Dedifferentiated amniotic fluid mesenchymal stem cell (primary cell): ENCODE measurements at regions not wholly inside any gene's neighbourhood (a gene's known extent, or its start where the extent isn't known, plus 50 kb on each side); places are given as distances from the start of the nearest gene placed in this dataset.
A peak's percentile ranks its signal among the peaks of the same experiment; 100 is the strongest.
"Not testable (repeated sequence)": the region's sequence is repeated elsewhere in the genome, so short reads cannot be mapped to it uniquely, and the experiment has no call there.

Experiments used
- DNase-seq: peaks from one replicate; pipeline ENCODE4 v3.0.0-alpha.2; 2016; ENCODE audit errors: extremely low spot score

DNA sequence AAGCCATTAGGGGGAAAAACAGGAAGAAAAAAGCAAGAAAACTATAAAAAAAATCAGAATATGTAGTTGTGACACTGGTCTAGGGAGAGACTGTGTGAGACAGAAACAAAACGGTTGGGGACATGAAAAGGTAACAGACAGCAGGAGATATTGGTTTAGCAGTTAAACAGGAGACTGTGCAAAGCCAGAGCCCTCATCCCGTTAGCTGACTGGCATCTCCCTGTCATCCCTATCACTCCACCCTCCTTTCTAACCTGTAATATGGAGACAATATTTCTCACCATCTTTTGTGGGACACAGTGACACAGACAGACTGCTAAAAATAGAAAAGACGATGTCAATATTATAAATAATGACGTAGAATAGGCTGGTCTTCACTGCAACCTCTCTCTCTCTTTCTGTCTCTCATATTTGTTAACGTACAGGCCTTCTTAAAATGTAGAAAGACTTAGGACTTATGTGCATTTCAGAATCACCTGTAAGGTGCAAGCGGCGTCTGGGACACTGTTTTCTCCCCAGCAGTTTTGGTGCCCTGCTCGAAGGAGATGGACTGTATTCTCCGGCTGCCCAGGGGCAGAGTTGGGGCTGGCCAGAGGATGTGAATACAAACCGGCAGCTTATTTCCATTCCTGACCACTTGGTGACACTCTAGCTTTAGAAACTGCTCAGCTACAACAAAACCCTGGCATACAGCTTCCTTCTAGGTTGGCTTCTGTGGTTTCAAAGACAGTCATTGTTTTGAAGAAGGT, 190.6 kb downstream of the MAT2B start:
- peak; percentile 74 for DNase-seq

DNA sequence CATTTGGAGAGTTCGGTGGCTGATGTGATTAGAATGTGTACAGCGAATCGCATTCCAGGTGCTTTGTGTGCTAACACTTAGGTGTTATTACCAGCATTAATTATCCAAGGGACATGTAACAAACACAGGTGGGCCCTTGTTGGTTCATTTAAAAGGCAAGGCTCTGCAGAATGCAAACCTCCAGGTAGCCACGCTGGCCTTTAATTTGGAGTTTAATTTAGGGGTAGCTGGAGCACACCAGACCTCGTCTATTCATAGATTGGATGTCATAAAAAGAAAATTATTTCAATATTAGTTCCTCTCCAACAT, 191.1 kb downstream of the MAT2B start:
- no peak for DNase-seq

DNA sequence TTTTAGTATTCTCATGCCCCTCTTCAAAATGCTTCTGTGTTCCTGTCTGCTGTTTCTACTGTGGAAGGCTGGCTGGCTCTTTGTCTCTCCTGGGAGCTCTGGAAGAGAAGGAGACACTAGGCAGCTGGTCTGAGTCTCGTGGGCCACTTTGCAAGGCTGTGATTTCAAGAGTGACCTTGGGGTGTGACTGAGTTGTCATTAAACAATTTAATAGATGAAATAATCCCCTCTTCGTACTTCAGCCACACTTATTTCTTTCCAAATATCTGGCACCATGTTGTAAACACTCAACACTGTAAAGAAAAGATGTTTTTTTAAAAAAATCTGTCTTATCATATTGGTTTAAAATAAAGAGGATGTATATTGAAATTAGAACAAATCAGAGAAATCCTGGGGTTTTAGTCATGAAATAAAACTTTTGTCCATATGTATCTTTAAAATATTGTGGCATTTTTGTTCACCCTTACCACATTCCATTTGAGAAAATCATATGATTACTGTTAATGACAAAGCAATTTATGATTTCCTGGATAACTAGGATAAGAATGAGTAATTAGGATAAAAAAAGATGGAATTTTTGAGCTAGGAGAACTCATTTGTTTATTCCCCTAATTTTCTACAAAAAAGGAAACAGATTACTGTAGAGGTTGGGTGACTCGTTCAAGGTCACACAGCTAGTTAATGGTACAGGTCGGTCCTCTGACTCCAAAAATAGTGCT, 200.8 kb downstream of the MAT2B start:
- DNase-seq: no peak

DNA sequence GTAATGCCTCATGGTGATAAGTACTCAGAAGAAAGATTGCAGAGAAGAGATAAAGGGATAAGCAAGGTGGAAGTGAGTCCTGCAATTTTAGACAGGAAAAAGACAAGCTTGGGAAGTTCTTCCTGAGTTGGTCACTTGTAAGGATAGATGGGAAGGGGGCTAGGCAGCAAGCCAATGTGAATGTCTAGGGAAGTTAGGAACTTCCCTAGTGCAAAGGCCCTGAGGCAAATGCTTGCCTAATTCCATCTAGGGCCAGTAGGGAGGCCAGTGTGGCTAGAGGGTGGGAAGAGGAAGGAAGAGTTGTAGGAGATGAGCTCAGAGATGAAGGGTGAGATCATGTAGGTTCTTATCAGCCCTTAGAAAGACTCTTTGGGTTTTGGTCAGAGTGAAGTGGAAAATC, 206.6 kb downstream of the MAT2B start:
- DNase-seq: no peak

DNA sequence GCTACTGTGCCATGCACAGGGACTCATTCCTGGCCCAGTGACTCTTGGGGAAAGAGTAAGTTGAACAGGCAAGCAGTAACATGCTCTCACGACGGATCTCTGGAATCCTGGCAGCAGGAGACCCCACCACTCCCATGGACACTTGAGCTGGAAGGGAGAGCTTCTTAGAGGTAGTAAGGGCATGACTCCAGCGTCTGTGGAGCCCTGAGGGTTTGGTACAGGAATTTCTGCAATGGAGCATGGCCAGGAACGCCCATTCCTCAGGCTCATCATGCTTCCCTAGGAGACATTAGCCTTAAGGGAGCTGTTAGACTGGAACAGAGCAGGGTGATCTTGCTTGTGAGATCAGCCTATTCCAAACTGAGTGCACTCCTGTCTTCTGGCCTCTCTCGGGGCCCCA, 212.9 kb downstream of the MAT2B start:
- no peak for DNase-seq

DNA sequence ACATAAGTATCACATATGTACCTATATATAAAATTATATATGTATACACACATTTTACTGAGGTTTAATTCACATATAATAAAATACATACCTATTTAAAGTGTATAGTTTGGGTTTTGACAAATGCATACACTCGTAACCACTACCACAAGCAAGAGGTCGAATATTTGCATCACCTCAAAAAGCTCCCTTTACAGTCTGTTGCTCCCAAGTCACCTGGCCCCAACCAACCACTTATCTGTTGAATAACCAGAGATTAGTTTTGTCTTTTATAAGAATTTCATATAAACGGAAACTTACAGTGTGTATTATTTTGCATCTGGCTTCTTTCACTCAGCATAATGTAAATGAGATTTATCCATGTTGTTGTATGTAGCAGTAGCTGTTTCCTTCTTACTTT, 218.9 kb downstream of the MAT2B start:
- DNase-seq: no peak

DNA sequence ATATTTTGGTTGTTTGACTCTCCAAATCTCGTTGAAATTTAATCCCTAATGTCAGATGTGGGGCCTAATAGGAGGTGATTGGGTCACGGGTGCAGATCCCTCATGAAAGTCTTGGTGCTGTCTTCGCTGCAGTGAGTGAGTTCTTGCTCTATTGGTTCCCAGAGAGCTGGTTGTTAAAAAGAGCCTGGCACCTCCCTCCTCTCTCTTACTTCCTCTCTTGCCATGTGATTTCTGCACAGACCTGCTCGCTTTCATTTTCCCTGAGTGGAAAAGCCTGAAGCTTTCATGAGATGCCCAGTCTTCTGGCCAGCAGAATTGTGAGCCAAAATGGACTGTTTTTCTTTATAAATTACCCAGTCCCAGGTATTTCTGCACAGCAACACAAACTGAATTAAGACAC, 221.6 kb downstream of the MAT2B start:
- no peak for DNase-seq

DNA sequence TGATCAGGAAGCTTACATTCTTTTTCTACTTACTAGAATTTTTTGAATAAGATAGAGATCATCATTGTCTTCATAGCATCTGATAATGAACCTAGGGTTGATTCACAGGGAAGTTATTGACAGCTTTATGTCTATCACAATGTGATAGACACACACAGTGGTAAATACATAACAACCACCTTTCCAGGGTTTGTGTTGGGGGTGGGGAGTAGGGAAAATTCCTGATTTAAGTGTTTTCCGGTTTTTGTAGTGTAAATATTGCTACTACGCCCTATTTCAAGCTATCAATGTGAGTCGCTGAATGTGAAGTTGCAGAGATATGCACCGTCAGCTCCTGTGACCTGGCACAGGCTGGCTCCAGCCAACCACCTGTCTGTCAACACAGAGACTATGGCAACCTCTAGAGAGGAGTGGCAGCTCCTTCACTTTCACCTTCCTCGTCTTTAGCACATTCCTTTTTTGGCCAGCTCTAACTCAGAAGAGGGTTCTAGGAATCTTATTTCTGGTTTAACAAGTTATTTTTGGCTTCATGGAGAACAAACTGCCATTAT, 224.9 kb downstream of the MAT2B start:
- DNase-seq: no peak

DNA sequence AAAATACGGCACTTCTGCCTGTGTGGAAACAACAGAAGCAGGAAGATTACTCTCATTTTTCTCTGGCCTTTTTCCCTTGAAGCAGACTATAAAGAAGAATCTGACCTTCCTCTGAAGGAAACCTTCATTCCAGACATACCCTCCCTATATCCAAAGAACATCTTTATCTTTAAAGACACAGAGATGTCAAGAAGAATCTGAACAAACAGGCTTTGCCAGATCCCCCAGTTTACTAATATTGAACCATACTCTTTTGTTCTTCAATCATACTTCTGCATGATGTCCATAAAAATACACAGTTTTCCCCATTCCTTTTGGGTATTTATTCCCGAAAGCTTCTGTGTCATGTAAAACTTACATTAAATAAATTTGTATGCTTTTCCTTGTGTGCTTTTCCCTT, 225.8 kb downstream of the MAT2B start:
- no peak for DNase-seq

DNA sequence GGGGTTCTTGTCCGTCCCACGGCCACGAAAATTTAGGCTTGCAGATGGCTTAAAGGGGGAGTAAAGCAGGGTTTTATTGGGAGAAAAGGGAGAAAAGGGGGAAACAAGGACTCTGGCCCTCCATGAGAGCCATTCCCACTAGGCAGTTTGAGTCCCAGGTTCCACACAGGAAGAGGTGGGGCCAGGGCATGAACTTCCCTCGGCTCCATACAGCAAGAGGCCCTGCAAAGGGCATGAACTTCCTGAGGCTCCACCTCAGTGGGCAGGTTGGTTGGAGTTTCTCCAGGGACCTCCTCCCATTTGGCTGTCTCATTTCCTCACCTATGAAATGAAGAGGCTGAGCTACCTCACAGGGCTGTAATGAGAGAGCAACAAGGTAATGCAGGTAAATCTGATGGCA, 229.7 kb downstream of the MAT2B start:
- DNase-seq: no peak

DNA sequence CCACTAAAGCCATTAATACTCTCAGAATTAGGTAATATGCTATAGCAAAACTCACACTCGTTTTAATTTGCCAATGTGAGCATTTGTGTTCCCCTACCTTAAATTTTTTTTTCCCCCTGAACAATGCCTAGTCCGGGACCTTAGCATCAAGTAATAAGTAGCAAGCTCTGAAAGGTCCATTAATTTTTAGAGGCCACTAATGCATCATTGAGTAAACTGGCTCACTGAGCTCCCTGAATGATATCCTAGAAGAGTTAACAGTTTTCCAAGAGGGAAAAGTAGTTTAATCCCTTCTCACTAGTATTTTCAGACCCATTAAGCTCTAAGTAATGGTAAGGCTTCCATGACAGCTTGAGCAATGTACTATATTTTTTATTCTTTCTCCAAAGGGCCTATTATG, 242.2 kb downstream of the MAT2B start:
- no peak for DNase-seq

DNA sequence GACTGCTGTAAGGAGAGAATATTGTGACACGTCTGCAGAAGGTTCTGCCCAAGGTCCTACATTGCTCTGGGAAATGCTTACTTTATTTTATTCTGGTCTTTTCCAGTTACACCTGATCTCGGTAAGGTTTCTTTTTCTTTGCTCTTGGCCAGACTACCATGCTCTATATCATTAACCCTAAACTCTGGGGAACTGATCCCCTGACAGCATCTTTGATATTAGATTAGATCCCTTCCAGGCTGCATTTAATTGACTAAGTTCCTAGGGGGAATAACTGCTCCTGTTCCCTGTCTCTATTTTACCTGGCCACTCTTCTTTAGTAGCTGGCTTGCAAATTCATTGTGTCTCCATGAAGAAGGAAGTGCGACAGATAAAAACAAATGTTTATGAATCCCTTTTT, 243.5 kb downstream of the MAT2B start:
- no peak for DNase-seq

DNA sequence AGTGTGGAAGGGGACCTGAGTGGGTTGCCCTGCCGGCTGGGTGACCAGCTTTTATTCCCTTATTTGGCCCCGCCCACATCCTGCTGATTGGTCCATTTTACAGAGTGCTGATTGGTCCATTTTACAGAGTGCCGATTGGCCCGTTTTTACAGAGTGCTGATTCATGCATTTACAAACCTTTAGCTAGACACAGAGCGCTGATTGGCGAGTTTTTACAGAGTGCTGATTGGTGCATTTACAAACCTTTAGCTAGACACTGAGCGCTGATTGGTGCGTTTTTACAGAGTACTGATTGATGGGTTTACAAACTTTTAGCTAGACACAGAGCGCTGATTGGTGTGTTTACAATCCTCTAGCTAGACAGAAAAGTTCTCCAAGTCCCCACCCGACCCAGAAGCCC, 245.0 kb downstream of the MAT2B start:
- not testable (repeated sequence) for DNase-seq

DNA sequence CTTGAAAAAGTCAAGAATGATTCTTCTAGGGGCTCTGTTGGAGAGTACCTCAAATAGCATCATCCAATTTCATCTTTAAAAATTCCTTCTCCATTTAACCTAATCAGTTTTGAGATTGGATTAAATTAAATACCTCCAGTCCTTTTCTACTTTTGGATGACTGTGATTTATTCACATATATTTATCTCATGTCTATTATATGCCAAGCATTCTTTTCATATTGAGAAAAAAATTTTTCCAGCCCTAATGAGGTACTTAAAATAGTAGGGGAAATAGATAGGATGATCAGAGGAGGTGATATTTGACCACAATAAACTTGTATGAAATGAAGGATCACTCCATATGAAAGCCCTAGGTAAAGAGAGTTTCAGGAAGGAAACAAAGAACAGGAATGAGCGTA, 250.1 kb downstream of the MAT2B start:
- DNase-seq: no peak

DNA sequence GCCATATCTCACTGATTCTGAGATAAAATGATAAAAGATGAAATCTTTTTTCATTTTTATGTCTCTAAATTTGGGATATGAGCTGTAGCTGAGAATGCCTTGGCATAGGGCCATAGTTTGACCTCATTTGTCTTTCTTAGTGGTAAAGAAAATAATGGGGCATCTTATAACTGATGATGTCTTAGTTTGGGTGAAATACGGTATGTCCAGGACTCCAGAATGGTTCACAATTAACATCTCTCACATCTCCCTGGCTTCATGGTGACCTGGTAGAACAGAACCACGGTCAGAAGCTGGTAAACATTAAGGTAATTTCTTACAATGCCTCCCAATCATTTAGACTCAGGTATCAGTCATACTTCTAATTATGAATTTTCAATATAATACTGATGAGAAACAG, 250.8 kb downstream of the MAT2B start:
- no peak for DNase-seq

DNA sequence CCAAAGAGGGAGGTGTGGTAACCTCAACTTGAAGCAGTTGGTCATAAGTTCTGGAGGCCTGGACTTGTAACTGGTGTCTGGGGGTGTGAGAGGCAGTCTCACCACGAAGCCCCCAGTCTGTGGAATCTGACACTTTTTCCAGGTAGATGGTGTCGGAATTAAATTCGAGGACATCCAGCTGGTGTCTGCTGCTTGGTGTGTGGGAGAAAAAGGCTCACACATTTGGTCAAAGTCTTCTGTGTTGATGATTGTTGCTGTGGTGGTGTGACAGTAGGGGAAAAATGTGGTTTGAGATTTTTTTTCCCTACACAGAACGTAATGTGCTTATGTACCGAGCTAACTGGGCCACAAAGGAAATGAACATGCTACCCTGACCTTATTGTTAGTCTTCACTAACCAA, 251.9 kb downstream of the MAT2B start:
- no peak for DNase-seq

DNA sequence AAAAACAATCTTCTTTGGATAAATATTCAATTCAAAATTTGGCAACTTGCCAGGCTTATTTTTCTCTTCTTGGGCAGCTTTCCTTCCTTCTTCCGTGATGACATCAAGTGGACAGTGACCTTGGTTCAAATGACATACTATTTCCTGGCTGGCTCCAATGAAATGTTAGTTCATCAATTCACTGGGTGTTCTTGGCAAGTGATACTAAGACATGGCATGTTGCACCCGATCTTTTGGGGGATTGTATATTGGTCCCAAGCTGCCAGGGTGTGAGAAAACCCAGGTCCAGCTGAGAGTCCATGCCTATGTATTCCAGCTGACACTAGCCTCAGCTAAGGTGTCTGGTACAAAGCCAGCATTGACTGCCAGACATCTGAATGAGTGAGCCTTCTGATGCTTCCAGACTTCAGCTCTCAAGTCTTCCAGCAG, 252.9 kb downstream of the MAT2B start:
- DNase-seq: no peak

DNA sequence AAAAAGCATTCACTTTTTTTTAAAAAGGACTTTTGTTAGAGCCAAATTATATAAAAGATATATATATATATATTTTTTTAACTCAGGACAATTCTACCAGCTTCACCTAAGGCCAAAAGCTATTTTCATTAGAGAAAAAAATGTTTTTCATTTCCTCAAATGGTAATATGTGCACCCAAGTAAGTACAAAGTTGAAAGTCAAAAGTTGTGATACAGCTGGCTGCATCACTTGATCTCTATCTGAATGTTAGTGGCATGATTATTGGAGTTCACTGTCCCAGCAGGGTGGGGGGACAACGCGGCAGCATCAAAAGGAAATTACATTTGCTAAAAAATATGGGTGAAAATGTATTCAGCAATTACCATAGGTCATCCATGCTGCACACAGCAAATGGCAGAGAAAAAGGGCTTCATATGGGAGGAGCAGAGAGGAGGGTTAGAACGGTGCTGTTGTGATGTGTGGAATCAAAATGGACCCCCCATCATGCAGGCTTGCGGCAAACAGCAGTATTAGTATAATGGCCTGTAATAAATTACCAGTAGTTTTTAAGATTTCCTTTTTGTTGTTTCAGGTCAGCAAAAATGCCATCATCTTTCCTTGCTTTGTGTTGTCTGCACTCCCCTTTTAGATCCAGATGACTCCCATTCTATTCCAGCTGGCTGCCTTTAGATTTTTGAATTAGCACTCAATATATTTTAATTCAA, 253.7 kb downstream of the MAT2B start:
- DNase-seq: no peak

DNA sequence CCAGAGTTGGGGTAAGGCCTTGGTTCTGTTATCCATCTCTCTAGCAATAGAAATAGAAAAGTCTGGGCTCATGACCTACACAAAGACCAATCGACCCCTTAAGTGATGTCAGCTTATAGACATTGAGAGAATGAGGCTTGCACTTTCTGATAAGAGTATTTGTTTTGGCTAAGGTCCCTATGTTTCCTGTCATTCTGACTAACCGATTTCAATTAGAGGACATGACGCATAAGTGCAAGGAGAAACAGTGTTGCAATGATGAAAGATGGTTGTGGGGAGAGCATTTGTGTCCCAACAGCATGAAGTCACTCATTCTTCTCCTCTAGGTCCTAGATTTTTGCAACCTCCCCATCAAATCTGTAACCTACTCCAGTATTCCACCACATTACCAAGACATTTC, 255.1 kb downstream of the MAT2B start:
- peak; percentile 50 for DNase-seq

DNA sequence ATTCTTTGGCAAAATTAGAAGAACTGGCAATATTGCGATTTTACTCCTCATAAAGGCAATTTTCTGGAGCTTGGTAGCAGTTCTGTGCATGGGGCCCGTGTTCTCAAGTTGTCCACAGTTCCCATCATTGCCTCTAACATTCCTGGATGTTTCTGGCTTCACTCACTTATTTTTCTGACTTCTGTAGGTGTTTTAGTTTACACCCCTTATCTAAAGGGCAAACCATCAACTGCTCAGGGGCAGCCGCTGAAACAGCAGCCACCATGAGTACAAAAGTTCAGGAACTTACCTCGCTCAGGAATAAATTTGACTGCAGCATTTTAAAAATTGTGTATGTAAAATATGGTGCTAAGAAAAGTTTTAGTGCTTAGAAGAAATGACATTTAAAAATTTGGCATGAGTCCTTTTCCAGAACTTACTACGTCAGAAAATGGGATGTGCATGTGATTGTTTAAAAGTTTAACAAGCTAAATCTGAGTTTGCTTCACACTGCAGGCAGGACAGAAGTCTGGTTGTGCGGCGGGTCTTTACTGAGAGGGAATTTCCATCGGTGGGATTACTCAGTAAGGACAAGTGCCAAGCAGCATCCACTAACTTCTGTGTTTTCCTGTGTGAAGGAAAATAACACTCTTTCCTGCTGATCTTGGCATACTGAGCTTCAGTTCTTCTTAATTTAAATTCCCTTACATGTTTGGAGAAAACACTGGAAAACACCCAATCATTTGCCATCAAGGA, 261.7 kb downstream of the MAT2B start:
- no peak for DNase-seq

DNA sequence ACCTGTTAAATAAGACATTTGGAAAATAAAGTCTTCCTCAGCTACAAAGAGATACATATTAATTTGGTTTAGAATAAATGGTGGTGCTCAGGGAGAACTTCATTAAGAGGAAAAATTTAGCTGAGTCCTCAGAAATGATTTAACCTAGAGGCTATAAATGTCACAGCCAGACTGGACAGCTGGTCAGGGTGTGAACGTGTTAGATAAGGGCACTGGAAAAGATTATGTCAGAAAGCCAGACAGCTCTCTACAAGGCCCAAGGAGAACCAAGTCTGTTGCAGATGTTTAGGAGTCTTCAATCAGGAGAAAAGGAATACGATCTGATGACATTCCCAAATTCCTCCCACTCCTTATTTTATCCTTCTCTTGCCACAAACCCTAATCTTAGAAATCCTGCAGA, 265.2 kb downstream of the MAT2B start:
- DNase-seq: no peak

DNA sequence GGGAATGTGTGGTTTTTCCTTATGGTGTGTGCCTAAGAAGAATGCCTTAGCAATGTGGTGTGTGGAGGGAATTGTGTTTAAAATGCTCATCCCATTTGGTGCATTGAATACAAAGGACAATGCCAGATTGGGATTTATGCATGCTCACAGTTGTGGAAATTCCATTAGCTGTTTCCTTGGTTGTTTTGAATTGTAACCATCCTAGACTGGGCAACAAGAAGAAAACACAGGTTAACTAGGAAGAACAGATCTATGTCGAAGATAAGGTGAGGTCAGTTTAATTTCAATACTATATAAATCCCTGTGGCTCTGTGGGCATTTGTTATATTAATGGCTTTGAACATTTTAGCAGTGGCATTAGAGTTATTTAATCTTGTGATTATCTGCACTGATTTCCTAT, 266.8 kb downstream of the MAT2B start:
- no peak for DNase-seq
